Right lobe of liver (tissue), 6 donors: ENCODE measurements at regions not wholly inside any gene's neighbourhood (a gene's known extent, or its start where the extent isn't known, plus 50 kb on each side); places are given as distances from the start of the nearest gene placed in this dataset.

Experiments used
- ATAC-seq, 4 donors: fragments of 200-7000 bp; cut with Tn5 transposase; one replicate each; pipeline ENCODE4 v1.9.1; 2020; ENCODE audit warnings: mild to moderate bottlenecking in 4 of 4, moderate library complexity in 4 of 4
- DNase-seq, 3 donors: peaks; one replicate each; pipeline ENCODE4 v3.0.0-alpha.2; 2020
- H3K27ac ChIP-seq, 3 donors: fragments of 200-600 bp; one replicate each; pipeline ENCODE4 v1.8.0; 2022
- H3K27me3 ChIP-seq, 2 donors: fragments of 200-600 bp; one replicate each; pipeline ENCODE4 v1.8.0; 2022
- H3K36me3 ChIP-seq, 4 donors: fragments of 200-600 bp; sonication (generic) in 1 of 4; one replicate each; pipeline versions ENCODE4 v1.5.1 to v1.8.0; 2017 to 2022; ENCODE audit warnings: control low read depth in 1 of 4
- H3K4me1 ChIP-seq, 4 donors: fragments of 200-600 bp; sonication (generic) in 1 of 4; one replicate each; pipeline versions ENCODE4 v1.5.1 to v1.8.0; 2017 to 2022; ENCODE audit warnings: control low read depth in 1 of 4
- H3K4me3 ChIP-seq, 3 donors: fragments of 200-600 bp; one replicate each; pipeline ENCODE4 v1.8.0; 2022
- H3K9me3 ChIP-seq, 4 donors: fragments of 200-600 bp; sonication (generic) in 1 of 4; one replicate each; pipeline versions ENCODE4 v1.5.1 to v1.8.0; 2017 to 2022; ENCODE audit warnings: control low read depth in 1 of 4
- POLR2A ChIP-seq: fragments of 450-650 bp; IDR thresholded peaks from one replicate; pipeline ENCODE4 v1.6.1; 2017; ENCODE audit warnings: antibody characterized with exemption, mild to moderate bottlenecking
- WGBS: methylation state at CpG from one replicate; pipeline ENCODE4 v1.1.6; 2018; ENCODE audit warnings: low coverage, low lambda C conversion rate; ENCODE audit not compliant: insufficient coverage; ENCODE audit errors: missing lambda C conversion rate; 5-methylcytosine and 5-hydroxymethylcytosine counted together
- intact Hi-C, 2 donors: fragments of 100-400 bp; cut with DNase I; formaldehyde crosslinking; loops; one replicate each; pipeline versions ENCODE4 v1.11.2 to v1.14.1; 2022
- TF ChIP-seq, protein P1 (sequence below), 4 donors: fragments of 200-600 bp in 3 of 4; fragments of 450-650 bp in 1 of 4; IDR thresholded peaks; one replicate each; pipeline versions ENCODE4 v1.5.1 to v1.8.0; 2016 to 2022; ENCODE audit warnings: antibody characterized with exemption in 4 of 4, mild to moderate bottlenecking in 2 of 4
- donor health status: DM: no; HTN: yes; CAD: no.
- donor health status: DM: no; HTN: no; CAD: no.
- donor health status: DM: no; HTN: no; CAD: no.
- donor health status: DM: no; HTN: yes; CAD: no.
- donor health status: DM: no; HTN: yes; CAD: no.

DNA sequence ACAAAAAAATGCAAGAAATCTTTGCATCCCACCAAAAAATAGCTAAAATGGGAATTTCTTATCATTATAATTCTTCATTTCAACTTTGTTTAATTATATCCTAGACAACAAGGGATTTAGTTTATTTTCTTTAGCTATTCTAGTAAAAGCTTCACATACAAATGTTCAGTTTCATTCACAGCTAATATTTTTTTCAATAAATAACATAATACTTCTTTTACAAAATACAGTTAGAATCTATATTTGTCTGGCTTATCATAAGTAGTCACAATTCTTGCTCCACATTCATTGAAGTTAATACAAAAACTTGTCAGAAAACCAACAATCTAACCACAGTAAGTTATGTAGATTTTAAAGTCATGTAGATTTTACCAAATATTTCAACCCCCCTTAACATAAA is 414.4 kb downstream of the FAT4 start:
- TF ChIP-seq, protein P1, sequence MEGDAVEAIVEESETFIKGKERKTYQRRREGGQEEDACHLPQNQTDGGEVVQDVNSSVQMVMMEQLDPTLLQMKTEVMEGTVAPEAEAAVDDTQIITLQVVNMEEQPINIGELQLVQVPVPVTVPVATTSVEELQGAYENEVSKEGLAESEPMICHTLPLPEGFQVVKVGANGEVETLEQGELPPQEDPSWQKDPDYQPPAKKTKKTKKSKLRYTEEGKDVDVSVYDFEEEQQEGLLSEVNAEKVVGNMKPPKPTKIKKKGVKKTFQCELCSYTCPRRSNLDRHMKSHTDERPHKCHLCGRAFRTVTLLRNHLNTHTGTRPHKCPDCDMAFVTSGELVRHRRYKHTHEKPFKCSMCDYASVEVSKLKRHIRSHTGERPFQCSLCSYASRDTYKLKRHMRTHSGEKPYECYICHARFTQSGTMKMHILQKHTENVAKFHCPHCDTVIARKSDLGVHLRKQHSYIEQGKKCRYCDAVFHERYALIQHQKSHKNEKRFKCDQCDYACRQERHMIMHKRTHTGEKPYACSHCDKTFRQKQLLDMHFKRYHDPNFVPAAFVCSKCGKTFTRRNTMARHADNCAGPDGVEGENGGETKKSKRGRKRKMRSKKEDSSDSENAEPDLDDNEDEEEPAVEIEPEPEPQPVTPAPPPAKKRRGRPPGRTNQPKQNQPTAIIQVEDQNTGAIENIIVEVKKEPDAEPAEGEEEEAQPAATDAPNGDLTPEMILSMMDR (IDR thresholded peaks at IDR 0.05), result no peak
- TF ChIP-seq POLR2A, result no peak
- no peak overlapping the region for H3K4me3 ChIP-seq
- H3K27me3 ChIP-seq, result no peaks in the 10 kb centered on the region
- no peak overlapping the region for H3K27ac ChIP-seq
- H3K4me1 ChIP-seq, result no peaks in the 10 kb centered on the region
- H3K9me3 ChIP-seq, result no peaks in the 10 kb centered on the region
- intact Hi-C loops, result no loop called here
- H3K36me3 ChIP-seq, result no peaks in the 10 kb centered on the region
- ATAC-seq (no peak), DNase-seq (no peak)

DNA sequence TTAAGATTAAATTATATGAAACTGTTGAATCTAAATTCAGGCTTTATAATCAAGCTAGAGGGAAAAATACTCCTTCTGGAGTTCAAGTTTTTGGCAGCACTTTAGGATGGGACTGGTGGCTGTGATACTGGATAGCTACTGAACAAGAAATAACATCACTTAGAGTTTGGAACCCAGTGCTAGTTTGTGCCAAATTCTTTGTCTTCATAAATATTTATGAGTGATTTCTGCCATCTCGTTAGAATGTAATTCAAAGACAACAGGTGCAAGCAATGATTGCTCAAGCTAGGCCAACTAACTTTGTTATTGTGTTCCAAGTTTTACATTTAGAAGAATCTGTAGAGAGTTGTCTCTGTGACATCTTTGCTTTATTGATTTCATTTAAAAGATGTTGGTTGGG is 417.9 kb downstream of the FAT4 start:
- intact Hi-C loops, result no loop called here

DNA sequence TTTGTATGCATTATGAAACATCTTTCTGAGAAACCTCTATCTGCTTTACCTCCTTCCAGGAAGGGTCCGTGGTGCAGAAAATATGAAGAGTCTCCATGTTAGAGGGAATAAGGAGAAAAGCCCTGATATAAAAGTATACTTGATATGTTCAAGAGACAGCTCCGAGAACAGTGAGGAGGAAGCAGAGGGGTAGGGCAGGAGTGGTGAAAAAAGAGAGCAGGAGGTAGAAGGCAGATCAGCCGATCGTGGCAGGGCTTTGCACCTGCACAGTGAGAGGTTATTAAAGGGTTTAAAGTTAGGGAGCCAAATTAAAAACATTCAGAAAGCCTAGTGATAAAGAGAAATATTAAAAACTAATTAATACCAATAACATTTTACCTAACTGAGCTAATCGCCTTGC is 419.7 kb downstream of the FAT4 start:
- Histone ChIP-seq H3K4me3 (no peak overlapping the region), H3K27ac (no peak overlapping the region), H3K9me3 (no peaks in the 10 kb centered on the region), H3K36me3 (no peaks in the 10 kb centered on the region), H3K4me1 (no peaks in the 10 kb centered on the region), H3K27me3 (no peaks in the 10 kb centered on the region)
- 69% methylated on average over 5 of the region's 5 CpGs for WGBS
- ATAC-seq (no peak), DNase-seq (no peak)
- intact Hi-C loops, result no loop called here
- TF ChIP-seq POLR2A, result no peak
- TF ChIP-seq, protein P1 (IDR thresholded peaks at IDR 0.05), result no peak

More for the DNA sequence above, 417.9 kb downstream of the FAT4 start:
- no peaks in the 10 kb centered on the region for H3K36me3 ChIP-seq
- no peak overlapping the region for H3K27ac ChIP-seq
- WGBS, result 36% methylated on average over 1 of the region's 1 CpG
- no peak for DNase-seq
- H3K4me1 ChIP-seq, result no peaks in the 10 kb centered on the region
- H3K27me3 ChIP-seq, result no peaks in the 10 kb centered on the region
- TF ChIP-seq, protein P1 (IDR thresholded peaks at IDR 0.05), result no peak
- TF ChIP-seq POLR2A, result no peak
- H3K9me3 ChIP-seq, result no peaks in the 10 kb centered on the region
- H3K4me3 ChIP-seq, result no peak overlapping the region
- ATAC-seq, result no peak

DNA sequence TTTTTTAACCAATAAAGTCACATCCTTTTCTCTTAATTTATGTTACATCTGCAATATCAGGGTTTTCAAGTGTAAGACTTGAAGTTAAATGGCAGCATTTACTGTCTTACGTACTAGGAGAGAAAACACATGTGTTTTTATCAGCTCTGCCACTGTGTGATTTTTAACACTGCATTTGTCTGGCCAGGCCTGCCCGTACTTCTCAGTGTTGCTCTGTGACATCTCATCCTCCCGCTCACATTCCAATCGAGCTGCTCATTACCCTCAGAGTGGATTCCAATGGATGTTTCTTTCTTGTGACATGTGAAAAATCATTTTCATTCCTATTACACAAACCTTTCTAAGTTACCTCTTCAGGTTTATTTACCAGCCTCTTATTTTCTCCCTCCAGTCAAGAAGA is 420.3 kb downstream of the FAT4 start:
- intact Hi-C loops, result no loop called here
- DNase-seq, result no peak
- ATAC-seq, result peak; percentile 39 to 75 (median 62)

More for the DNA sequence above, 420.3 kb downstream of the FAT4 start:
- TF ChIP-seq, protein P1 (IDR thresholded peaks at IDR 0.05), result no peak
- no peak for TF ChIP-seq POLR2A
- Histone ChIP-seq H3K9me3 (no peaks in the 10 kb centered on the region), H3K27me3 (no peaks in the 10 kb centered on the region), H3K27ac (no peak overlapping the region), H3K4me1 (no peaks in the 10 kb centered on the region), H3K4me3 (no peak overlapping the region), H3K36me3 (no peaks in the 10 kb centered on the region)
- WGBS, result 56% methylated on average over 4 of the region's 4 CpGs
